ENCODE measurements at regions not wholly inside any gene's neighbourhood (a gene's known extent, or its start where the extent isn't known, plus 50 kb on each side); places are given as distances from the start of the nearest gene placed in this dataset.

- DNase-seq (ENCODE audit: extremely low spot score): no peak
- ChIA-PET POLR2A (no interaction called here), CTCF (interaction anchor here (0.6 to 1.0 kb wide), 4 partner anchors 11 to 38 kb away, joined by 3 to 5 read pairs (median 4); no protein-coding TSS in a partner anchor)
- TF ChIP-seq L3MBTL2 (conservative IDR thresholded peaks at IDR 0.05) (no peak), BHLHE40 (IDR thresholded peaks at IDR 0.05; ENCODE audit: borderline replicate concordance) (no peak), ARNT (IDR thresholded peaks at IDR 0.05) (no peak), FOXK2 (IDR thresholded peaks at IDR 0.05) (no peak), SUZ12 (IDR thresholded peaks at IDR 0.05) (no peak), SP1 (IDR thresholded peaks at IDR 0.05) (no peak), TARDBP (IDR thresholded peaks at IDR 0.05) (no peak)
Observed at GRCh38 chr1:36554323-36554628, 71.6 kb upstream of the CSF3R start.

- ChIA-PET CTCF (interaction anchor here (1.0 to 1.1 kb wide), 4 partner anchors 11 to 86 kb away, joined by 3 to 5 read pairs (median 4); no protein-coding TSS in a partner anchor), POLR2A (no interaction called here)
- no peak for TF ChIP-seq ZNF384 (IDR thresholded peaks at IDR 0.05)
- no peak for TF ChIP-seq SUZ12 (IDR thresholded peaks at IDR 0.05)
- TF ChIP-seq PKNOX1 (IDR thresholded peaks at IDR 0.05): no peak
- TF ChIP-seq BHLHE40 (IDR thresholded peaks at IDR 0.05; ENCODE audit: borderline replicate concordance): no peak
- TF ChIP-seq SP1 (IDR thresholded peaks at IDR 0.05): no peak
- TF ChIP-seq CTBP1 (IDR thresholded peaks at IDR 0.05; ENCODE audit: borderline replicate concordance): no peak
- no peak for TF ChIP-seq LEF1 (IDR thresholded peaks at IDR 0.05; ENCODE audit: borderline replicate concordance)
- no peak for TF ChIP-seq ARNT (IDR thresholded peaks at IDR 0.05)
- TF ChIP-seq NFRKB (IDR thresholded peaks at IDR 0.05): no peak
- no peak for TF ChIP-seq ELF4 (IDR thresholded peaks at IDR 0.05)
- TF ChIP-seq L3MBTL2 (conservative IDR thresholded peaks at IDR 0.05): no peak
- no peak for TF ChIP-seq TARDBP (IDR thresholded peaks at IDR 0.05)
- DNase-seq (ENCODE audit: extremely low spot score): peak; percentile 83
Observed at GRCh38 chr1:36553591-36554322, 71.0 kb upstream of the CSF3R start.

- POLR2A ChIA-PET: interaction anchor here (1.1 kb wide), 1 partner anchor 9 kb away, joined by 3 read pairs; no protein-coding TSS in a partner anchor
- CTCF ChIA-PET: interaction anchor here (0.8 to 2.5 kb wide), 5 partner anchors 9 to 41 kb away, joined by 3 to 11 read pairs (median 4); no protein-coding TSS in a partner anchor
- peak; percentile 50 for DNase-seq (ENCODE audit: extremely low spot score)
- no peak for TF ChIP-seq PKNOX1 (IDR thresholded peaks at IDR 0.05)
- no peak for TF ChIP-seq ARNT (IDR thresholded peaks at IDR 0.05)
- TF ChIP-seq ZNF384 (IDR thresholded peaks at IDR 0.05): no peak
- TF ChIP-seq NFRKB (IDR thresholded peaks at IDR 0.05): no peak
- no peak for TF ChIP-seq L3MBTL2 (conservative IDR thresholded peaks at IDR 0.05)
- no peak for TF ChIP-seq FOXK2 (IDR thresholded peaks at IDR 0.05)
- no peak for TF ChIP-seq SP1 (IDR thresholded peaks at IDR 0.05)
- no peak for TF ChIP-seq BHLHE40 (IDR thresholded peaks at IDR 0.05; ENCODE audit: borderline replicate concordance)
- no peak for TF ChIP-seq SUZ12 (IDR thresholded peaks at IDR 0.05)
- TF ChIP-seq CTBP1 (IDR thresholded peaks at IDR 0.05; ENCODE audit: borderline replicate concordance): no peak
- no peak for TF ChIP-seq LEF1 (IDR thresholded peaks at IDR 0.05; ENCODE audit: borderline replicate concordance)
- TF ChIP-seq ELF4 (IDR thresholded peaks at IDR 0.05): no peak
- TF ChIP-seq FOXA1 (IDR thresholded peaks at IDR 0.05): no peak
- no peak for TF ChIP-seq TARDBP (IDR thresholded peaks at IDR 0.05)
- TF ChIP-seq HDGF (IDR thresholded peaks at IDR 0.05; ENCODE audit: borderline replicate concordance): no peak
- no peak for TF ChIP-seq FOXM1 (IDR thresholded peaks at IDR 0.05; ENCODE audit: borderline replicate concordance)
Observed at GRCh38 chr1:36542962-36543515, 60.3 kb upstream of the CSF3R start.

GRCh38 chr1:36542024-36542961 lies 59.6 kb upstream of the CSF3R start:
- POLR2A ChIA-PET: interaction anchor here (1.1 kb wide), 1 partner anchor 8 kb away, joined by 3 read pairs; no protein-coding TSS in a partner anchor
- CTCF ChIA-PET: interaction anchor here (0.8 to 2.5 kb wide), 6 partner anchors 8 to 40 kb away, joined by 3 to 11 read pairs (median 4); no protein-coding TSS in a partner anchor
- DNase-seq (ENCODE audit: extremely low spot score): no peak
- no peak for TF ChIP-seq SP1 (IDR thresholded peaks at IDR 0.05)
- no peak for TF ChIP-seq NFRKB (IDR thresholded peaks at IDR 0.05)
- TF ChIP-seq ZNF384 (IDR thresholded peaks at IDR 0.05): no peak
- no peak for TF ChIP-seq BHLHE40 (IDR thresholded peaks at IDR 0.05; ENCODE audit: borderline replicate concordance)
- no peak for TF ChIP-seq LEF1 (IDR thresholded peaks at IDR 0.05; ENCODE audit: borderline replicate concordance)
- TF ChIP-seq ARNT (IDR thresholded peaks at IDR 0.05): no peak
- TF ChIP-seq SUZ12 (IDR thresholded peaks at IDR 0.05): no peak
- TF ChIP-seq ELF4 (IDR thresholded peaks at IDR 0.05): no peak
- no peak for TF ChIP-seq FOXM1 (IDR thresholded peaks at IDR 0.05; ENCODE audit: borderline replicate concordance)
- no peak for TF ChIP-seq FOXA1 (IDR thresholded peaks at IDR 0.05)
- no peak for TF ChIP-seq CTBP1 (IDR thresholded peaks at IDR 0.05; ENCODE audit: borderline replicate concordance)
- no peak for TF ChIP-seq FOXK2 (IDR thresholded peaks at IDR 0.05)
- no peak for TF ChIP-seq PKNOX1 (IDR thresholded peaks at IDR 0.05)
- no peak for TF ChIP-seq HDGF (IDR thresholded peaks at IDR 0.05; ENCODE audit: borderline replicate concordance)
- no peak for TF ChIP-seq L3MBTL2 (conservative IDR thresholded peaks at IDR 0.05)
- no peak for TF ChIP-seq TARDBP (IDR thresholded peaks at IDR 0.05)

GRCh38 chr1:36540056-36540455 lies 57.3 kb upstream of the CSF3R start:
- POLR2A ChIA-PET: no interaction called here
- TF ChIP-seq FOXK2 (IDR thresholded peaks at IDR 0.05) (no peak), NFRKB (IDR thresholded peaks at IDR 0.05) (no peak), TARDBP (IDR thresholded peaks at IDR 0.05) (no peak)
- CTCF ChIA-PET: no interaction called here
- no peak for DNase-seq (ENCODE audit: extremely low spot score)
